ENCODE measurements at regions not wholly inside any gene's neighbourhood (a gene's known extent, or its start where the extent isn't known, plus 50 kb on each side); places are given as distances from the start of the nearest gene placed in this dataset.

GRCh38 chr13:58592786-58593185 is 961.2 kb downstream of the PCDH17 start:
- Mint-ChIP-seq H3K9me3 (peaks cover 5% of the 10 kb centered on the region), H3K27ac (no peak overlapping the region), H3K27me3 (no peaks in the 10 kb centered on the region), H3K36me3 (ENCODE audit: low read depth) (no peaks in the 10 kb centered on the region), H3K4me1 (ENCODE audit: low read depth) (no peaks in the 10 kb centered on the region), H3K4me3 (no peak overlapping the region)
- POLR2A ChIA-PET: no interaction called here
- Histone ChIP-seq H3K4me1 (ENCODE audit: insufficient read depth, low read length) (no peaks in the 10 kb centered on the region), H3K9me3 (ENCODE audit: control insufficient read depth in 1 of 2, insufficient read depth in 1 of 2, low read length in 2 of 2) (no peaks in the 10 kb centered on the region), H3K27me3 (ENCODE audit: control insufficient read depth in 1 of 2, insufficient read depth in 2 of 2, low read length in 2 of 2) (no peaks in the 10 kb centered on the region), H3K36me3 (ENCODE audit: insufficient read depth, low read length) (no peaks in the 10 kb centered on the region), H3K27ac (ENCODE audit: low read depth in 1 of 2, low read length in 2 of 2) (no peak overlapping the region), H3K4me3 (ENCODE audit: low read length) (no peak overlapping the region)
- TF ChIP-seq CTCF (IDR thresholded peaks at IDR 0.05): no peak
- CTCF ChIA-PET: no interaction called here
- intact Hi-C loops (cut with DNase I, micrococcal nuclease): no loop called here
- ATAC-seq (ENCODE audit: poor library complexity) (no peak), DNase-seq (no peak)

- Histone ChIP-seq H3K4me3 (ENCODE audit: low read length) (no peak overlapping the region), H3K9me3 (ENCODE audit: control insufficient read depth in 1 of 2, insufficient read depth in 1 of 2, low read length in 2 of 2) (no peaks in the 10 kb centered on the region), H3K36me3 (ENCODE audit: insufficient read depth, low read length) (no peaks in the 10 kb centered on the region), H3K27ac (ENCODE audit: low read depth in 1 of 2, low read length in 2 of 2) (no peak overlapping the region), H3K4me1 (ENCODE audit: insufficient read depth, low read length) (no peaks in the 10 kb centered on the region), H3K27me3 (ENCODE audit: control insufficient read depth in 1 of 2, insufficient read depth in 2 of 2, low read length in 2 of 2) (no peaks in the 10 kb centered on the region)
- ATAC-seq (ENCODE audit: poor library complexity) (no peak), DNase-seq (no peak)
- H3K9me3 Mint-ChIP-seq: peaks cover 3% of the 10 kb centered on the region
- TF ChIP-seq CTCF (IDR thresholded peaks at IDR 0.05): no peak
- intact Hi-C loops (cut with DNase I, micrococcal nuclease): no loop called here
- H3K27ac Mint-ChIP-seq: no peak overlapping the region
- no peak overlapping the region for H3K4me3 Mint-ChIP-seq
- no peaks in the 10 kb centered on the region for H3K4me1 Mint-ChIP-seq (ENCODE audit: low read depth)
- H3K27me3 Mint-ChIP-seq: no peaks in the 10 kb centered on the region
- H3K36me3 Mint-ChIP-seq (ENCODE audit: low read depth): no peaks in the 10 kb centered on the region
- ChIA-PET CTCF (no interaction called here), POLR2A (no interaction called here)
Observed at GRCh38 chr13:58594747-58595600, 963.4 kb downstream of the PCDH17 start.

- no peak overlapping the region for H3K4me3 Mint-ChIP-seq
- Histone ChIP-seq H3K27me3 (ENCODE audit: control insufficient read depth in 1 of 2, insufficient read depth in 2 of 2, low read length in 2 of 2) (no peaks in the 10 kb centered on the region), H3K27ac (ENCODE audit: low read depth in 1 of 2, low read length in 2 of 2) (no peak overlapping the region), H3K4me1 (ENCODE audit: insufficient read depth, low read length) (no peaks in the 10 kb centered on the region), H3K9me3 (ENCODE audit: control insufficient read depth in 1 of 2, insufficient read depth in 1 of 2, low read length in 2 of 2) (no peaks in the 10 kb centered on the region), H3K36me3 (ENCODE audit: insufficient read depth, low read length) (no peaks in the 10 kb centered on the region), H3K4me3 (ENCODE audit: low read length) (no peak overlapping the region)
- ChIA-PET POLR2A (no interaction called here), CTCF (no interaction called here)
- intact Hi-C loops (cut with DNase I, micrococcal nuclease): no loop called here
- no peaks in the 10 kb centered on the region for H3K36me3 Mint-ChIP-seq (ENCODE audit: low read depth)
- H3K9me3 Mint-ChIP-seq: peaks cover 3% of the 10 kb centered on the region
- no peak overlapping the region for H3K27ac Mint-ChIP-seq
- H3K4me1 Mint-ChIP-seq (ENCODE audit: low read depth): no peaks in the 10 kb centered on the region
- ATAC-seq (ENCODE audit: poor library complexity) (no peak), DNase-seq (no peak)
- no peak for TF ChIP-seq CTCF (IDR thresholded peaks at IDR 0.05)
- H3K27me3 Mint-ChIP-seq: no peaks in the 10 kb centered on the region
Observed at GRCh38 chr13:58597552-58597951, 966.0 kb downstream of the PCDH17 start.

Data from CD4-positive, alpha-beta T cell (primary cell).